Right lobe of liver (tissue), 6 donors: ENCODE measurements at regions not wholly inside any gene's neighbourhood (a gene's known extent, or its start where the extent isn't known, plus 50 kb on each side); places are given as distances from the start of the nearest gene placed in this dataset.

Experiments used
- ATAC-seq, 4 donors: fragments of 200-7000 bp; cut with Tn5 transposase; one replicate each; pipeline ENCODE4 v1.9.1; 2020; ENCODE audit warnings: mild to moderate bottlenecking in 4 of 4, moderate library complexity in 4 of 4
- DNase-seq, 3 donors: peaks; one replicate each; pipeline ENCODE4 v3.0.0-alpha.2; 2020
- H3K27ac ChIP-seq, 3 donors: fragments of 200-600 bp; one replicate each; pipeline ENCODE4 v1.8.0; 2022
- H3K27me3 ChIP-seq, 2 donors: fragments of 200-600 bp; one replicate each; pipeline ENCODE4 v1.8.0; 2022
- H3K36me3 ChIP-seq, 4 donors: fragments of 200-600 bp; sonication (generic) in 1 of 4; one replicate each; pipeline versions ENCODE4 v1.5.1 to v1.8.0; 2017 to 2022; ENCODE audit warnings: control low read depth in 1 of 4
- H3K4me1 ChIP-seq, 4 donors: fragments of 200-600 bp; sonication (generic) in 1 of 4; one replicate each; pipeline versions ENCODE4 v1.5.1 to v1.8.0; 2017 to 2022; ENCODE audit warnings: control low read depth in 1 of 4
- H3K4me3 ChIP-seq, 3 donors: fragments of 200-600 bp; one replicate each; pipeline ENCODE4 v1.8.0; 2022
- H3K9me3 ChIP-seq, 4 donors: fragments of 200-600 bp; sonication (generic) in 1 of 4; one replicate each; pipeline versions ENCODE4 v1.5.1 to v1.8.0; 2017 to 2022; ENCODE audit warnings: control low read depth in 1 of 4
- CTCF ChIP-seq, 4 donors: fragments of 200-600 bp in 3 of 4; fragments of 450-650 bp in 1 of 4; IDR thresholded peaks; one replicate each; pipeline versions ENCODE4 v1.5.1 to v1.8.0; 2016 to 2022; ENCODE audit warnings: antibody characterized with exemption in 4 of 4, mild to moderate bottlenecking in 2 of 4
- POLR2A ChIP-seq: fragments of 450-650 bp; IDR thresholded peaks from one replicate; pipeline ENCODE4 v1.6.1; 2017; ENCODE audit warnings: antibody characterized with exemption, mild to moderate bottlenecking
- WGBS: methylation state at CpG from one replicate; pipeline ENCODE4 v1.1.6; 2018; ENCODE audit warnings: low coverage, low lambda C conversion rate; ENCODE audit not compliant: insufficient coverage; ENCODE audit errors: missing lambda C conversion rate; 5-methylcytosine and 5-hydroxymethylcytosine counted together
- intact Hi-C, 2 donors: fragments of 100-400 bp; cut with DNase I; formaldehyde crosslinking; loops; one replicate each; pipeline versions ENCODE4 v1.11.2 to v1.14.1; 2022
- donor health status: DM: no; HTN: yes; CAD: no.
- donor health status: DM: no; HTN: no; CAD: no.
- donor health status: DM: no; HTN: no; CAD: no.
- donor health status: DM: no; HTN: yes; CAD: no.
- donor health status: DM: no; HTN: yes; CAD: no.

DNA sequence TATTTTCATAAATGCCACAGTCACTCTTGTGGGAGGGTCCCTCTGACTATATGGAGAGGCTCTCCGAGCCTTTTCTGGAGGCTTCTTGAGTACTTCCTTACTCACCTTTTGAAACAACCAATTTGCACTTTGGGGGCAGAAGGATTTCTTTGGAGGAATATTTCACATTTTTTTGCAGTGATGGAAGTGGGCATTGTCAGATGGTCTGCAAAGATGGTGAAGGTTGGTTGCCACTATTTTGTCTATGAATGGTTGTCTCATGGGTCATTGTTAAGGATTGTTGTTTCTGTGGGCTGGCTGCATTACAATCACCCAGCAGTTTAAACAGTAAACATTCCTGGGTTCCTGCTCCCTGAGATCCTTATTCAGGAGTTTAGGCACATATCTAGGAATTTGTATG is 388.2 kb downstream of the TMEM135 start:
- DNase-seq, result no peak

GRCh38 chr11:87425391-87425790 is 387.7 kb downstream of the TMEM135 start:
- intact Hi-C loops, result loop anchor here in 1 of 2 donors (10.0 kb wide), 1 partner anchor 61 kb away; no protein-coding TSS in a partner anchor
- no peaks in the 10 kb centered on the region for H3K4me1 ChIP-seq
- H3K4me3 ChIP-seq, result no peak overlapping the region
- no peak for TF ChIP-seq POLR2A
- TF ChIP-seq CTCF (IDR thresholded peaks at IDR 0.05), result no peak
- WGBS, result 20% methylated on average over 1 of the region's 5 CpGs
- H3K27ac ChIP-seq, result no peak overlapping the region
- DNase-seq, result no peak
- no peak for ATAC-seq
- no peaks in the 10 kb centered on the region for H3K9me3 ChIP-seq
- no peaks in the 10 kb centered on the region for H3K36me3 ChIP-seq
- H3K27me3 ChIP-seq, result no peaks in the 10 kb centered on the region

More for the DNA sequence above, 388.2 kb downstream of the TMEM135 start:
- ATAC-seq, result no peak
- TF ChIP-seq CTCF (IDR thresholded peaks at IDR 0.05), result no peak
- TF ChIP-seq POLR2A, result no peak
- H3K9me3 ChIP-seq, result no peaks in the 10 kb centered on the region
- no peak overlapping the region for H3K27ac ChIP-seq
- 100% methylated on average over 1 of the region's 1 CpG for WGBS
- intact Hi-C loops, result loop anchor here in 1 of 2 donors (10.0 kb wide), 1 partner anchor 61 kb away; no protein-coding TSS in a partner anchor
- H3K4me3 ChIP-seq, result no peak overlapping the region
- H3K27me3 ChIP-seq, result no peaks in the 10 kb centered on the region
- H3K36me3 ChIP-seq, result no peaks in the 10 kb centered on the region
- no peaks in the 10 kb centered on the region for H3K4me1 ChIP-seq

DNA sequence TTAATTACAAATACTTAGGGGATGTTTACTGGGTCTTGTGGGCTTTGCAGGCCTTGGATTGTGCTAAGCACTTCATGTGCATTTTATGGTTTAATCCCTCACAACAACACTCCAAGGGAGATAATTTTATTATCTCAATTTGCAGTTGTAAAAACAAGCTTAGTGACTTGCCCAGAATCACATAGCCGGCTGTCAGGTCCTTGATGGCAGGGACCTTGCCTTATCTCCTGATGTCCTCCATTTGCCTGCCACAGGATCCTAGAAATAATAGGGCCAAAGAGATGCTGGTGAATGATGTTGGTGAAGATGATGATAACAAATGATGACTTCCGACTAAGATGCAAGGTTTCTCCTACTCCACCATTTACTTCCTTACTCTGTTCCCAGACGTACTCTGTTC is 385.4 kb downstream of the TMEM135 start:
- no peak overlapping the region for H3K27ac ChIP-seq
- no peak for TF ChIP-seq CTCF (IDR thresholded peaks at IDR 0.05)
- no peak for TF ChIP-seq POLR2A
- intact Hi-C loops, result loop anchor here (5.0 to 10.0 kb wide), 2 partner anchors 58 to 71 kb away; no protein-coding TSS in a partner anchor
- no peak for DNase-seq
- no peaks in the 10 kb centered on the region for H3K4me1 ChIP-seq
- no peak for ATAC-seq
- WGBS, result 77% methylated on average over 2 of the region's 3 CpGs
- H3K27me3 ChIP-seq, result no peaks in the 10 kb centered on the region
- H3K36me3 ChIP-seq, result no peaks in the 10 kb centered on the region
- no peaks in the 10 kb centered on the region for H3K9me3 ChIP-seq
- no peak overlapping the region for H3K4me3 ChIP-seq

GRCh38 chr11:87422566-87422965 is 384.8 kb downstream of the TMEM135 start:
- Histone ChIP-seq H3K27me3 (no peaks in the 10 kb centered on the region), H3K36me3 (no peaks in the 10 kb centered on the region), H3K4me1 (no peaks in the 10 kb centered on the region), H3K4me3 (no peak overlapping the region), H3K27ac (no peak overlapping the region), H3K9me3 (no peaks in the 10 kb centered on the region)
- ATAC-seq (no peak), DNase-seq (no peak)
- intact Hi-C loops, result loop anchor here (5.0 to 10.0 kb wide), 2 partner anchors 58 to 70 kb away; no protein-coding TSS in a partner anchor
- TF ChIP-seq POLR2A (no peak), CTCF (IDR thresholded peaks at IDR 0.05) (no peak)
- WGBS, result 63% methylated on average over 3 of the region's 3 CpGs
